NOMO-1 treated with DMSO at 0.1 percent for 48 hours (cell line): ENCODE measurements at regions not wholly inside any gene's neighbourhood (a gene's known extent, or its start where the extent isn't known, plus 50 kb on each side); places are given as distances from the start of the nearest gene placed in this dataset.

ENCODE experiments used
- DNase-seq: peaks from one replicate; lab custom pipeline; 2025; ENCODE audit not compliant: unreplicated experiment; lab: John Stamatoyannopoulos, UW

DNA sequence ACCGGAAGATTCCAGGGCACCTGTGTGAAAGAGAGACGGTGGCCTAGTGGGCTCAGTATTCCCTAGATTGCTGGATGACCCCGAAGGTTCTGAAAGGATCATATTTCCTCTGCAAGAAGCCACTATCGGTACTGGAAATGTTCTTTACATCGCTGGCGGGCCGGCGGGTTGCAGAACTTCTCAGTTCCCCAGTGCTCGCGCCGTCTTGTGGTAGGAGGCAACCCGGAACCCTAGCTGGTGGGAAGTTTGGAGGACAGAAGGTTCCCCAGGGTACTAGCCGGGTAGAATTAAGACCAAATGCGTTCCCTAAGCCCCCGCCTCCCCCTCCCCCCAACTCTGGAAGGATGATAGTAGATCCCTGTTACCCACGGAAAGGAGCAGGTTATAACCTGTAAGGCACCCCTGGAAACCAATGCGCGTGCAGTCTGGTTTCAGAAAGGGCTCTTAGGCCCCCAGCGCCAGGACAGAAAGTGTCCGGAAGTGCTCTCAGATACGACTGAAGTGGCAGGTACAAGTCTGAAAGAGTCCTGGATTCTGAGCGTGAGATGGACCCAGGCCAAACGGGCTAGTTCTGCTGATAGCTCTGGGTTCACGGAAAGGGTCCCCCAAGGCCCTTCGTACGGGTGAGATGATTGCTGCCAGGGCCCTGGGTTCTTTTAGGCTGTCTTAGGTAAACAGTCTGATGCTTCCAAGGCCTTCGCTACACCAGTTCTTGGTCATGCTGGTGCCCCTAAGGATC is 61.7 kb upstream of the DCAF8L1 start:
- no peak for DNase-seq

GRCh38 chrX:28042260-28042659 is 61.0 kb upstream of the DCAF8L1 start:
- no peak for DNase-seq

GRCh38 chrX:28039258-28039657 is 58.0 kb upstream of the DCAF8L1 start:
- DNase-seq = no peak
